H1 (cell line): ENCODE measurements at regions not wholly inside any gene's neighbourhood (a gene's known extent, or its start where the extent isn't known, plus 50 kb on each side); places are given as distances from the start of the nearest gene placed in this dataset.

Experiments
- BCL11A ChIP-seq, 2 experiments: IDR thresholded peaks; one replicate each; pipeline ENCODE4 v1.6.1; 2011; ENCODE audit warnings: low read depth in 2 of 2, low read length in 2 of 2, mild to moderate bottlenecking in 2 of 2
- CTCF ChIP-seq, 3 experiments: IDR thresholded peaks; 1 replicate in 2 of 3; 2 replicates in 1 of 3; pipeline versions ENCODE4 v1.5.1 to v1.6.1; 2011; ENCODE audit warnings: low read length in 3 of 3, mild to moderate bottlenecking in 3 of 3, inconsistent platforms in 2 of 3, low read depth in 1 of 3, moderate library complexity in 1 of 3; ENCODE audit not compliant: insufficient read depth in 1 of 3; ENCODE audit errors: control extremely low read depth in 1 of 3
- EZH2 ChIP-seq: fragments of 200-600 bp; sonication (generic); IDR thresholded peaks from 2 replicates; pipeline ENCODE4 v1.7.1; 2012; ENCODE audit warnings: low read depth, mild to moderate bottlenecking, moderate library complexity, low read length, inconsistent platforms; ENCODE audit not compliant: severe bottlenecking
- HDAC6 ChIP-seq: IDR thresholded peaks from one replicate; pipeline ENCODE4 v1.7.1; 2012; ENCODE audit warnings: low read depth, mild to moderate bottlenecking, inconsistent platforms, low read length, moderate library complexity
- RAD21 ChIP-seq, 2 experiments: IDR thresholded peaks in 1 of 2; conservative IDR thresholded peaks in 1 of 2; 2 replicates each; pipeline ENCODE4 v1.6.1; 2011; ENCODE audit warnings: low read depth in 2 of 2, low read length in 2 of 2, improper control_type of control experiment in 1 of 2, inconsistent platforms in 1 of 2, mild to moderate bottlenecking in 1 of 2, moderate library complexity in 1 of 2
- SIN3A ChIP-seq, 2 experiments: IDR thresholded peaks in 1 of 2; conservative IDR thresholded peaks in 1 of 2; 2 replicates each; pipeline ENCODE4 v1.6.1; 2011 to 2012; ENCODE audit warnings: low read length in 2 of 2, improper control_type of control experiment in 1 of 2, low read depth in 1 of 2, mild to moderate bottlenecking in 1 of 2
- TBP ChIP-seq: IDR thresholded peaks from 2 replicates; pipeline ENCODE4 v1.6.1; 2011; ENCODE audit warnings: low read depth, low read length, improper control_type of control experiment
- TEAD4 ChIP-seq: IDR thresholded peaks from 2 replicates; pipeline ENCODE4 v1.6.1; 2012; ENCODE audit warnings: low read depth, low read length, inconsistent platforms, mixed read lengths

DNA sequence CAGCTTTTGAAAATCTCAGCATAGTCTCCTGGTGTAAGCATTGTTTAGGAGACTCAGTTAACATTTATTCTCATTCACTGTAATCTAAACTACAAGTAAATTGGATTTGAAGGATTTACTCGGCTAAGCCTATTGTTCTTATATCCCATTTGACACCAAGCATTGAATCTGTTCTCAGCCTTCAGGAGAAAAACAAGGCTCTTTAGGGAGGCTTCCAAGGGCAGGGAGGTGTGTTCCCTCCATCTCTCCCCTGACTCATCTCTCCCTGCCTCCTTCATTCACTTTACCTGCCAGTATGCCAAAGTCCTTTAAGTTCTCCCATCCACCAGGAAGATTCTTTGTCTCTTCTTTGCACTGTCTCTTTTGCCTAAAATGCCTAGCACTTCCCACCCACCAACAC is 347.8 kb downstream of the MFSD1 start:
- TF ChIP-seq CTCF (IDR thresholded peaks at IDR 0.05; ENCODE audit: control extremely low read depth in 1 of 3, insufficient read depth in 1 of 3, low read depth in 1 of 3, low read length in 3 of 3) = no peak
- TF ChIP-seq RAD21 (IDR thresholded peaks at IDR 0.05 in 1 of 2, conservative IDR thresholded peaks at IDR 0.05 in 1 of 2; ENCODE audit: low read depth in 2 of 2, low read length in 2 of 2) = no peak
- TF ChIP-seq HDAC6 = no peak
- no peak for TF ChIP-seq EZH2
- TF ChIP-seq SIN3A (conservative IDR thresholded peaks at IDR 0.05 in 1 of 2, IDR thresholded peaks at IDR 0.05 in 1 of 2; ENCODE audit: low read depth in 1 of 2, low read length in 2 of 2) = no peak
- no peak for TF ChIP-seq BCL11A (IDR thresholded peaks at IDR 0.05; ENCODE audit: low read depth in 2 of 2, low read length in 2 of 2)
- TF ChIP-seq TBP = no peak
- TF ChIP-seq TEAD4 = no peak
